GM19240 (cell line): ENCODE measurements at regions not wholly inside any gene's neighbourhood (a gene's known extent, or its start where the extent isn't known, plus 50 kb on each side); places are given as distances from the start of the nearest gene placed in this dataset.
"Not testable (repeated sequence)": the region's sequence is repeated elsewhere in the genome, so short reads cannot be mapped to it uniquely, and the experiment has no call there.

Experiments used
- DNase-seq: peaks from one replicate; pipeline ENCODE4 v3.0.0; 2011; ENCODE audit warnings: low spot score; ENCODE audit not compliant: insufficient read length

GRCh38 chr3:40745381-40746106 is 220.8 kb downstream of the ZNF621 start:
- no peak for DNase-seq

GRCh38 chr3:40751666-40752065 is 226.9 kb downstream of the ZNF621 start:
- no peak for DNase-seq

GRCh38 chr3:40752492-40752891 is 227.7 kb downstream of the ZNF621 start:
- no peak for DNase-seq

- no peak for DNase-seq
These were observed 228.6 kb downstream of the ZNF621 start for GRCh38 chr3:40753291-40753770.

GRCh38 chr3:40753951-40754350 is 229.2 kb downstream of the ZNF621 start:
- no peak for DNase-seq

DNA sequence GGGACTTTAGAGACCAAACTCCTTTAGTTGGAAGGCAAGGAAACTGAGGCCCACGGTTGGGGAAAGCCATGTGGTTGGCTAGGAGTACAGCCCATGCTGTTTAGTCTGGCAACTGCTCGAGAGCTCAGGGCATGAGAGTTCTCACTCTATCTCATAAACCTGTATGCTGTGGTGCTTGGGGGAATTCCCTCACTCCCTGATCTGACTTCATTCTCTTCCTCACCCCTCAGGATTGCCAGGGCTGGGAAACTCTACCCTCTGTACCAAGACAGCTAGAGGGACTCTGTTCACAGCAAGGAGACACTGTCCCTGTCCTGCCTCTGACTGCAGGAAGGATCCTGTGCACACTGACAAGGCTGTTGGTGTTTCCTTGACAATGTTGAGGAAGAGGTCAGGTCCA is 230.2 kb downstream of the ZNF621 start:
- no peak for DNase-seq

- no peak for DNase-seq
These were observed 231.7 kb downstream of the ZNF621 start for GRCh38 chr3:40756500-40756899.

DNA sequence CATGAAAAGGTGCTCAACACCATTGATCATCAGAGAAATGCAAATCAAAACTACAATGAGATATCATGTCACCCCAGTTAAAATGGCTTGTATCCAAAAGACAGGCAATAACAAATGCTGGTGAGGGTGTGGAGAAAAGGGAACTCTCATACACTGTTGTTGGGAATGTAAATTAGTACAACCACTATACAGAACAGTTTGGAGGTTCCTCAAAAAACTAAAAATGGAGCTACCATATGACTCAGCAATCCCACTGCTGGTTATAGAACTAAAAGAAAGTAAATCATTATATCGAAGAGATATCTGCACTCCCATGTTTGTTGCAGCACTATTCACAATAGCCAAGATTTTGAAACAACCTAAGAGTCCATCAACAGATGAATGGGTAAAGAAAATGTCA is 238.0 kb downstream of the ZNF621 start:
- DNase-seq: not testable (repeated sequence)

DNA sequence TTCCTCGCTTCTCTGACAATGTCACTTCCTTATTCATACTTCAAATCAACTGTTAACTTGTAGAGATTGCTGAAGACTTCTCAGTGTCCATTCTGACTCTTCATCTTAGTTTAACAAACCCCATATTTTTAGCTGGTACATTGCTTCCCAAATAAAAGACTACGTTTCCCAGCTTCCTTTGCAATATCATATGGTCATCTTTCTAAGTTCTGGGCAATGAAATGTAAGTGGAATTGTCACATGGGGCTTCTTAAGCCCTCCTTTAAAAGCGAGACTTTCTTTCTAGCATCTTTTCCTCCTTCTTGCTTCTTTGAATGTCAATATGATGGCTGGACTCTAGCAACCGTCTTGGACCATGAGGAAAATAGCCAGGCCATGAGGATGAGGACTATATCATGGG is 239.0 kb downstream of the ZNF621 start:
- DNase-seq: no peak

- no peak for DNase-seq
These were observed 240.0 kb downstream of the ZNF621 start for GRCh38 chr3:40764747-40765146.

GRCh38 chr3:40765884-40766283 is 241.1 kb downstream of the ZNF621 start:
- no peak for DNase-seq

- no peak for DNase-seq
These were observed 241.6 kb downstream of the ZNF621 start for GRCh38 chr3:40766396-40766795.

- no peak for DNase-seq
These were observed 243.3 kb downstream of the ZNF621 start for GRCh38 chr3:40768046-40768445.

GRCh38 chr3:40768536-40768935 is 243.8 kb downstream of the ZNF621 start:
- DNase-seq: no peak

DNA sequence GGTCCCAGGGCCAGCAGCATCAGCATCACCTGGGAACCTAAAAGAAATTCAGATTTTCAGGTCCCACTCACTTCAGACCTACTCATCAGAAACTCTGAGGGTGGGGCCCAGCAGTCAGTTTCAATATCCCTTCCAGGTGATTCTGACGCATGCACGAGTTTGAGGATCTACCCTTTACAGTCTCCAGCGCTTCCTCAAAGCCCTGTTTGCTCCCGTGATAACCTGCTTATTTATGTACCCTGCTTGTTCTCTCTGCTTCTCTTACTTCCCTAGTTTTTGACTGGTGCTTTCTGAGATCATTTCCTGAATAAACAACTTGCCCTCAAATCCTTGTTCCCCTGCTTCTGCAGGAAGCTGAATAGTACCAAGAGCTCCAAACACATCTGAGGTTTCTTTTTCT is 245.3 kb downstream of the ZNF621 start:
- DNase-seq: no peak

- DNase-seq: no peak
These were observed 246.4 kb downstream of the ZNF621 start for GRCh38 chr3:40771112-40771511.

GRCh38 chr3:40779039-40779438 is 254.3 kb downstream of the ZNF621 start:
- DNase-seq: no peak

- DNase-seq: no peak
These were observed 255.6 kb downstream of the ZNF621 start for GRCh38 chr3:40780291-40780924.

- DNase-seq: no peak
These were observed 256.2 kb downstream of the ZNF621 start for GRCh38 chr3:40780925-40781406.

- no peak for DNase-seq
These were observed 257.5 kb downstream of the ZNF621 start for GRCh38 chr3:40782111-40782721.

DNA sequence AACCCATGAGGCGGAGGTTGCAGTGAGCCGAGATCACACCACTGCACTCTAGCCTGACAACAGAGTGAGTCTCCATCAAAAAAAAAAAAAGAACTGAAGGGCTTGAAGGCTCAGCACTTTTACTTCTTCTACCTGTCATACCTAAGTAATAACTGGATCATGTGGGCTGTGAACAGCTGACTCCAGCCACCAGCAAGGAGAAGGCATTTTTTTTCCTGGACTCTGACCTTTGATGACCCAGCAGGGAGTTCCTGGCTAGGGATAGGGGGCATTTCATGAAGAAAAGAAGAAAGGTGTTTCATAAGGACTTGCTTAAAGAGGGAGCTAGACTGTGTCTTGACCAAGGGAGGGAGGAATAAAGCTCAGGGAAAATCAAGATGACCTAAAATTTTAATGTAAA is 266.0 kb downstream of the ZNF621 start:
- no peak for DNase-seq

DNA sequence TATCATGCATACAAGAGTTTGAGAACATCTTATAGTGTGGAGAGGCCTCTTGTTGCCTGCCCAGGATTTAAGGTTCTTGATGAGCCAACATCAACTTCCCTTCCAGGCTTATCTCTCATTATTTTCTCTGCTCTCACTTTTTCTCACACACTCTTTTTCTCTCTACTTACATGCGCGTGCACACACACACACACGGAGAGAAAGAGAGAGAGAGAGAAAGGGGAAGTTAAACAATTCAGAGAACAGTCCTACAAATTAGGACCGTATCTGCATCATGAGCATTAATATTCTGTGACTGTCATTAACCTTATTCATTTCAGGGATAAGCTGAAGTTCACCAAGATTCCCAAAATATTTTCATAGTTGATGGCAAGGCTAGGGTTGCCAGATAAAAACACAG is 269.0 kb downstream of the ZNF621 start:
- no peak for DNase-seq
